C4-2B (cell line): ENCODE measurements at regions not wholly inside any gene's neighbourhood (a gene's known extent, or its start where the extent isn't known, plus 50 kb on each side); places are given as distances from the start of the nearest gene placed in this dataset.
A peak's percentile ranks its signal among the peaks of the same experiment; 100 is the strongest.

Source experiments
- CTCF ChIP-seq: fragments of 450-650 bp; conservative IDR thresholded peaks from 2 replicates; pipeline ENCODE4 v1.5.1; 2017; ENCODE audit warnings: mild to moderate bottlenecking
- ZFX ChIP-seq: fragments of 450-650 bp; IDR thresholded peaks from 2 replicates; pipeline ENCODE4 v1.6.1; 2017

GRCh38 chr13:89066868-89067466 lies 1395.8 kb downstream of the SLITRK5 start:
- TF ChIP-seq CTCF: peak; percentile 89
- TF ChIP-seq ZFX: no peak
